DMS79 treated with DMSO at 0.1 percent for 48 hours (cell line): ENCODE measurements at regions not wholly inside any gene's neighbourhood (a gene's known extent, or its start where the extent isn't known, plus 50 kb on each side); places are given as distances from the start of the nearest gene placed in this dataset.

Experiments
- DNase-seq: peaks from one replicate; lab custom pipeline; 2025; lab: John Stamatoyannopoulos, UW

GRCh38 chr15:95957861-95958260 lies 372.6 kb upstream of the NR2F2 start:
- DNase-seq, result no peak

GRCh38 chr15:95958382-95958781 lies 372.1 kb upstream of the NR2F2 start:
- no peak for DNase-seq

GRCh38 chr15:95968856-95969255 lies 361.6 kb upstream of the NR2F2 start:
- no peak for DNase-seq

GRCh38 chr15:95970326-95970725 lies 360.2 kb upstream of the NR2F2 start:
- DNase-seq, result no peak

DNA sequence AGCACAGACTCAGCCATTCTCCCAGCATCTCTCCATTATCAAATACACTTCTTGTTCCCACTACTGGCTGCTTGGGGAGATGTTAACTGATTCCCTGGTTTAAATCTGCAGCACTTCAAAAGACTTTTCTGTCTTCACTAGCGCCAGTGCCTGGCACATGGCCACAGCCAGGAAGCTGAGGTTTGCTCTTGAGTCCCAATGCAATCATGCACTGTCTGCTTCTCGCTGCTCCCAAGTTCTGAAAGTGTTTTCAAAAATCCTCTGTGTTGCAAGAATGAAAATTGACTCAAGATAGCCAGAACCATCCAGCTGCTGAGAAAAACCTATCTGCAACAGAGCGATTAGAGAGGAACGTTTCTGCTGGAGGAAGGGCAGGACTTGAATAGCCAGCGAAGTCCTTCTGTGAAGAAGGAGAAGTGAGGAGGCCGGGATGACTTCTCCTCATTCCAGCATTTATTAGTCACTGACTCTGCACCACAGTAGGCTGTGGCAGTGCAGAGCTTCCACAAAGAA lies 358.4 kb upstream of the NR2F2 start:
- DNase-seq, result no peak

DNA sequence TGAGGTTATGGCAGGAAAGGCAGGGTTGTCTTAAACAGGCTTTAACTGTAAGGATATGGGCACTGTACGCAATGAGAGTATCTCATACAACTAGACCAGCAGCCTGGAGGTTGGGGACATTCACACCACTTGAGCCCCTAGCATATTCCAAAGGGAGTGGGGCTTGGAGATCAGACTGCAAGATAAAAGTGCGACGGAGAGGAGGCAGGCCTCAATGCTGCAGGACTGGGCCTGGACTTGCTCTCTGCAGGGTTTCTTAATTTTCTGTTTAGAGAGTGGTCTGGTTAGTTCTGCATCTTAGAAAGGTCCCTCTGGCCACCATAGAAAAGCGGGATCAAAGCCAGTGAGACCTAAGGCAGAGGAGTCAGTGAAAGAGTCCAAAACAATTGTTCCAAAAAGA lies 357.7 kb upstream of the NR2F2 start:
- DNase-seq, result no peak

GRCh38 chr15:95973566-95974256 lies 356.8 kb upstream of the NR2F2 start:
- no peak for DNase-seq

GRCh38 chr15:95975212-95975611 lies 355.3 kb upstream of the NR2F2 start:
- DNase-seq, result no peak

DNA sequence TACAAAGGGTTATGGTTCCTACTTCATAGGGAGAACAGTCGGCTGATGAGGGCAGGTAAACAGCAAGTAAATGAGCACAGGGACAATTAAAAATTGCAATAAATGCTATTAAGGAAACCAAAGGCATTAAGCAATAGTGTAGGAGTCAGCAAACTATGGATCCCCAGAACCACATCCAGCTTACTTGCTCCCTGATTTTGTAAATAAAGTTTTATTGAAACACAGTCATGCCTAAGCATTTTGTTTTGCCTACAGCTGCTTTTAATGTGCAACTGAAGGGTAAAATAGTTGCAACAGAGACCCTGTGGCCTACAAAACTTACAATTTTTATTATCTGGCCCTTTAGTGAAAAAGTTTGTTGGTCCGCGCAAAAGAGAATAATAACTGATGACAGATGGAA lies 351.2 kb upstream of the NR2F2 start:
- DNase-seq, result no peak

GRCh38 chr15:95981209-95981608 lies 349.3 kb upstream of the NR2F2 start:
- DNase-seq, result no peak

GRCh38 chr15:95987299-95987698 lies 343.2 kb upstream of the NR2F2 start:
- DNase-seq, result no peak

DNA sequence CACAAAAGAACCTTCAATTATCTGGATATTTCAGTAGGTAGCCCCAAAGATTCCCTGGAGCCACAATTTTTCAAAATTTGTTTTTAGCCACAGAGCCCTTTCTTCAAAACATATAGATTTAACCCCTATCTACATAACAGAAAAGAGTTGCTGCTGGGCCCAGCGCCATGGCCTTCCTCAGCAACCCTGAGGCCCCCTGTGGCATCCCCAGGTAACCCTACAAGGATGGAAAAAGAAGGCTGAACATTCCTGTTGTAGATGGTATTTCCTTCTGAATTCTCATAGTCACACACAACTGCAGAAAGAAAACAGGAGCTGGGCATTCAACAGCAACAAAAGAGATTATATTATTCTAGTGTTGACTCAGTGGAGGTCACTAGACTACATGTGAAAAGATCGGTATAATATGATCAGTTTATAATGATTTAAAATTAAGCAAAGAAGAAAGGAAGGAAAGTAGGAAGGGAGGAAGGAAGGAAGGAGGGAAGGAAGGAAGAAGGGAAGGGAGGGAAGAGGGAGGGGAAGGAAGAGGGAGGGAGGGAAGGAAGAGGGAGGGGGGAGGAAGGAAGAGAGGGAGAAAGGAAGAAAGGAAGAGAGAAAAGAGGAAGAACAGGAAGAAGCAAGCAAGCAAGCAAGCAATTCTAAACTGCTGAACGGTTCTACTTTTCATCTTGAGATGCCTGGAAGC lies 342.5 kb upstream of the NR2F2 start:
- DNase-seq, result no peak

DNA sequence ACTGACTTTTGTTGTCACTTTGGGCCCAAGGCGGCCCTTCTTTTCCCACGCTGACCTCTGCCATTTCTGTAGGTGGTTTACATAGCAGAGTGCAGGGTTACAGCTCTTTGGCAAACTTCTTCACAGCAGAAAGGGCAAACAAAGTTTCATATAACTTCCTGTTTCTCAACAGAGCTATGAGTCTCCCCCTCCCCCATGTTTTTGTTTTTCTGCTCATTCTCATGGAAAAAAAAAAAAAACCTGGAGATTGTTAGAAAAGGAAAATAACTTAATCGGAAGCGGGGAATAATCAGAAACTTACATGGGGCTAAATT lies 342.0 kb upstream of the NR2F2 start:
- DNase-seq, result no peak

DNA sequence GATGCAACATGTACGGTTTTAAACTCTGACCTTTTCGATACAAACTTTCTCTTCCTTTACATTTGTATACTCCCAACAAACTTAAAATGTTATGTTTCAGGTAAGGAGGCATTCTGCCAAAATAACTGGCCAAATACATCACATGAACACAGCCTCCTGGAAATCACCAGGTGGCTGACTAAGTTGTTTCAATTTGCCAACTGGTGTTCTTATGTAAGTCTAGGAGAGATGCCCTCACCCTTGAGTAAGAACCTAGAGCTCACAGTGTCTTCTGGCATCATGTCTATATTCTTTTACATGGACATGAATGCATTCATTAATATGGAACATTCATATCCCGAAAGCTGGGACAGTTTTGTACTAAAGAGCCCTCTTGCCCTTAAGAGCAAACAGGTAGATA lies 341.1 kb upstream of the NR2F2 start:
- DNase-seq, result no peak

GRCh38 chr15:95990833-95991232 lies 339.7 kb upstream of the NR2F2 start:
- DNase-seq, result no peak

GRCh38 chr15:95994418-95994817 lies 336.1 kb upstream of the NR2F2 start:
- DNase-seq, result no peak

- DNase-seq, result no peak
Measured at GRCh38 chr15:95995375-95996168, 334.9 kb upstream of the NR2F2 start.

GRCh38 chr15:95996494-95996893 lies 334.0 kb upstream of the NR2F2 start:
- no peak for DNase-seq

DNA sequence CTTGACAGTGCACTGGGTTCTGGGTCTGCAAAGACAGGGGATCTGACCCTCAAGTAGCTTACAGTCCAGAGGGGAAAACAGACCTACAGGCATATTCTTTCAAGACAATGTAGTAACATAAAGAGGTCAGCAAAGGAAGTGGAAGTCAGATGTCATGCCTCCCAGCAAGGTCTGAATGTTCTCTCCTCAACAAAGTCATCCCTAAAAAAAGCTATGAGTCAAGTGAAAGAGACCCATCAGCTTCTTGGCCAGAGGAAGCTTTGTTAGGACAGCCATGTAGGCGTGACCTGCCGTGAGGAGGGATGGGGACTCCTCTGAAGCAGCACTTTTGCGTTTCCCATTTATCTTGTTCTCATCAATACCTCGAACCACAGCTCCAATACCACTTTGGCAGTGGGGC lies 331.6 kb upstream of the NR2F2 start:
- no peak for DNase-seq

DNA sequence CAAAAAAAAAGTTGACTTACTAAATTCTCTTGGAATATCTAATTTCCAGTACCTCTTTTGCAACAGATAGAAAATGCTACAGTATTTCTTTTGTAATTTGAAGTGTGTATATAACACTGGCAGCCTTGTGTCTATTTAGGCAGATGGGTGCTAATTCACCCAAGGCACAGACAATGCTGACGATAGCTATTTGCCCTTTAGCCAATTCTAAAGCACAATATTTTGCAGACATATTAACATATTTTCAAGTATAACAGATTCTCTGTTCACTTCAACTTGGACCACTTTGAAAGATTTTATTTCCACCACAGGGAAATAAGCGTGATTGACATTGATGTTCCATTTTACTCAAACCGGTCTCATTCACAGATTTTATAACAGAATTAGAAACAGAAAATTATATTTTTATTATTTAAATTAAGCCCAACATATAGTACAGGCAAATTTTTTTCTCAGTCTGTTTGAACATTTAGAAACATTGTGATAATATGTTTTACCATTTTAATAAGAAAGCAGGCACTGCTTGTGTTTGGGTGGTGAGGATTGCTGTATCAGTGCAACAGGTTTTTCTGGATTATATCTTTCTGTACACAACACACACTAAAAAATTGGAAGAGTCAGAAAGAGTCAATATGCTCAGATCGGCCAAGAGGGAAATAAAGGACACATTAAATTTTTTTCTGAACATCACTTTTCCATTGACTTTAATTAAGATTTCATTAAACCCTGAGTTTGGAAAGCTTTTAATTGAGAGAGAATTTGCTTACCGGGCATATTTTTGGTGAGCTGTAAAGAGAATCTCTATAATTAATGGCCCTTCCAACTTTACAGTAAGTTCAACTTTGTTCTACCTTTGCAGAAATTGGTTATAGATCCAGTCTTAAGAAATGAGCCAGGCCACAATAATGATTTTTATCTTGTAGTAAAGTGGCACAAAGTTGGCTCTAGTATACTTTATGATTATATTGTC lies 327.3 kb upstream of the NR2F2 start:
- DNase-seq, result no peak

- no peak for DNase-seq
Measured at GRCh38 chr15:96005906-96006305, 324.6 kb upstream of the NR2F2 start.

DNA sequence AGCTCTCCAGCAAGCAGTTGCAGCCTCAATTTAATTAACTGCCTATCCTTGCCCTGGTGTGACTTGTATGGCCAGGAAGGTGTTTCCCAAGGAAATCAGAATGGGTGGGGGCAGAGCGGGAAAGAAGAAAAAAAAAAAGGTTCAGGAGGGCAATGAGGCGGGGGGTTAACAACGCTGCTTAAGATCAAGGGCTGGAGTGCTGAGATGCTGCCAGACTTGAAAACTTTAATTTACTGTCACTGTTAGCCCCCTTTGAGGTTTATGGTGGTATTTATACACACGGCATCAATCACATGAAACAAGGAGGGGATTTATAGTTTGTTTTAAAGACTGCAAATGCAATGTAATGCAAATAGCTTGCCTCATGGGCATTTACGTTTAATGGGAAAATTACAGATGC lies 319.4 kb upstream of the NR2F2 start:
- DNase-seq, result no peak
